Activated CD4-positive, alpha-beta T cell treated with anti-CD3 and anti-CD28 coated beads for 36 hours (primary cell): ENCODE measurements at regions not wholly inside any gene's neighbourhood (a gene's known extent, or its start where the extent isn't known, plus 50 kb on each side); places are given as distances from the start of the nearest gene placed in this dataset.
"Not testable (repeated sequence)": the region's sequence is repeated elsewhere in the genome, so short reads cannot be mapped to it uniquely, and the experiment has no call there.

Experiments
- ATAC-seq: fragments of 200-7000 bp; cut with Tn5 transposase; one replicate; pipeline ENCODE4 v1.10.0; 2021; ENCODE audit warnings: mild to moderate bottlenecking, moderate library complexity
- CTCF ChIA-PET: fragments of 350-600 bp; sonication (Branson Sonifier 250); formaldehyde crosslinking; loops from one replicate; lab custom pipeline; 2021; ENCODE audit warnings: antibody characterized with exemption; lab: Charles Lee
- POLR2A ChIA-PET: fragments of 350-600 bp; sonication (Branson Sonifier 250); formaldehyde crosslinking; loops from one replicate; lab custom pipeline; 2021; ENCODE audit warnings: antibody characterized with exemption, inconsistent platforms; lab: Charles Lee
- DNase-seq: peaks from one replicate; pipeline ENCODE4 v3.0.0-alpha.2; 2020
- H3K27ac Mint-ChIP-seq: one replicate; pipeline ENCODE4 v1.8.0; 2021; ENCODE audit warnings: mixed read lengths
- H3K27me3 Mint-ChIP-seq: one replicate; pipeline ENCODE4 v1.8.0; 2021; ENCODE audit warnings: mixed read lengths
- H3K36me3 Mint-ChIP-seq: one replicate; pipeline ENCODE4 v1.8.0; 2021; ENCODE audit warnings: low read depth, mixed read lengths
- H3K4me1 Mint-ChIP-seq: one replicate; pipeline ENCODE4 v1.8.0; 2021; ENCODE audit warnings: mixed read lengths
- H3K4me3 Mint-ChIP-seq: one replicate; pipeline ENCODE4 v1.8.0; 2021; ENCODE audit warnings: mild to moderate bottlenecking, moderate library complexity, mixed read lengths
- H3K9me3 Mint-ChIP-seq: one replicate; pipeline ENCODE4 v1.8.0; 2021; ENCODE audit warnings: low read depth, mixed read lengths
- intact Hi-C, 2 experiments: fragments of 100-400 bp; cut with DNase I in 1 of 2; cut with micrococcal nuclease in 1 of 2; formaldehyde crosslinking; loops; one replicate each; pipeline versions ENCODE4 v1.14.2 to v1.15.1; 2022 to 2024; cut with DNase I, micrococcal nuclease

- H3K36me3 Mint-ChIP-seq = no peaks in the 10 kb centered on the region
- no peaks in the 10 kb centered on the region for H3K9me3 Mint-ChIP-seq
- ChIA-PET POLR2A (no interaction called here), CTCF (no interaction called here)
- no peak for ATAC-seq
- intact Hi-C loops = no loop called here
- DNase-seq = no peak
- peaks cover 6% of the 10 kb centered on the region for H3K4me1 Mint-ChIP-seq
- H3K27ac Mint-ChIP-seq = no peak overlapping the region
- H3K27me3 Mint-ChIP-seq = peaks cover 3% of the 10 kb centered on the region
- H3K4me3 Mint-ChIP-seq = no peak overlapping the region
Observed at GRCh38 chr12:90828621-90829020, 126.4 kb downstream of the CCER1 start.

GRCh38 chr12:90827567-90827966, 127.4 kb downstream of the CCER1 start:
- no peaks in the 10 kb centered on the region for H3K4me1 Mint-ChIP-seq
- intact Hi-C loops = no loop called here
- no peak overlapping the region for H3K4me3 Mint-ChIP-seq
- no peaks in the 10 kb centered on the region for H3K36me3 Mint-ChIP-seq
- ATAC-seq (no peak), DNase-seq (no peak)
- H3K27me3 Mint-ChIP-seq = peaks cover 3% of the 10 kb centered on the region
- H3K27ac Mint-ChIP-seq = no peak overlapping the region
- POLR2A ChIA-PET = no interaction called here
- CTCF ChIA-PET = interaction anchor here (0.9 kb wide), 1 partner anchor 131 kb away, joined by 3 read pairs; no protein-coding TSS in a partner anchor
- no peaks in the 10 kb centered on the region for H3K9me3 Mint-ChIP-seq

- peaks cover 3% of the 10 kb centered on the region for H3K27me3 Mint-ChIP-seq
- DNase-seq = no peak
- ChIA-PET POLR2A (no interaction called here), CTCF (no interaction called here)
- H3K36me3 Mint-ChIP-seq = no peaks in the 10 kb centered on the region
- H3K9me3 Mint-ChIP-seq = no peaks in the 10 kb centered on the region
- ATAC-seq = no peak
- intact Hi-C loops = no loop called here
- no peaks in the 10 kb centered on the region for H3K4me1 Mint-ChIP-seq
- H3K4me3 Mint-ChIP-seq = no peak overlapping the region
- no peak overlapping the region for H3K27ac Mint-ChIP-seq
Observed at GRCh38 chr12:90826036-90826435, 128.9 kb downstream of the CCER1 start.

GRCh38 chr12:90823859-90824258, 131.1 kb downstream of the CCER1 start:
- ATAC-seq (no peak), DNase-seq (no peak)
- Mint-ChIP-seq H3K4me1 (no peaks in the 10 kb centered on the region), H3K9me3 (no peaks in the 10 kb centered on the region), H3K27ac (no peak overlapping the region), H3K4me3 (no peak overlapping the region), H3K36me3 (no peaks in the 10 kb centered on the region), H3K27me3 (no peaks in the 10 kb centered on the region)
- ChIA-PET CTCF (no interaction called here), POLR2A (no interaction called here)
- intact Hi-C loops = no loop called here

GRCh38 chr12:90819709-90820108, 135.3 kb downstream of the CCER1 start:
- intact Hi-C loops = no loop called here
- Mint-ChIP-seq H3K9me3 (no peaks in the 10 kb centered on the region), H3K27ac (no peak overlapping the region), H3K36me3 (no peaks in the 10 kb centered on the region), H3K27me3 (no peaks in the 10 kb centered on the region), H3K4me3 (no peak overlapping the region), H3K4me1 (no peaks in the 10 kb centered on the region)
- no peak for DNase-seq
- ChIA-PET POLR2A (no interaction called here), CTCF (interaction anchor here (0.6 kb wide), 1 partner anchor 249 kb away, joined by 3 read pairs; no protein-coding TSS in a partner anchor)
- no peak for ATAC-seq

GRCh38 chr12:90816353-90817089, 138.5 kb downstream of the CCER1 start:
- H3K4me1 Mint-ChIP-seq = no peaks in the 10 kb centered on the region

GRCh38 chr12:90809940-90810339, 145.0 kb downstream of the CCER1 start:
- no peaks in the 10 kb centered on the region for H3K9me3 Mint-ChIP-seq
- no peak for DNase-seq

More at GRCh38 chr12:90816353-90817089, 138.5 kb downstream of the CCER1 start:
- ATAC-seq (no peak), DNase-seq (no peak)
- ChIA-PET POLR2A (no interaction called here), CTCF (interaction anchor here (1.4 kb wide), 1 partner anchor 52 kb away, joined by 4 read pairs; no protein-coding TSS in a partner anchor)
- intact Hi-C loops = no loop called here
- Mint-ChIP-seq H3K36me3 (no peaks in the 10 kb centered on the region), H3K4me3 (no peak overlapping the region), H3K27ac (no peak overlapping the region), H3K9me3 (no peaks in the 10 kb centered on the region), H3K27me3 (no peaks in the 10 kb centered on the region)

GRCh38 chr12:90808568-90808967, 146.4 kb downstream of the CCER1 start:
- H3K9me3 Mint-ChIP-seq = no peaks in the 10 kb centered on the region

More at GRCh38 chr12:90809940-90810339, 145.0 kb downstream of the CCER1 start:
- ATAC-seq = no peak
- ChIA-PET POLR2A (no interaction called here), CTCF (no interaction called here)
- no peaks in the 10 kb centered on the region for H3K4me1 Mint-ChIP-seq
- intact Hi-C loops = no loop called here
- H3K4me3 Mint-ChIP-seq = no peak overlapping the region
- no peak overlapping the region for H3K27ac Mint-ChIP-seq
- no peaks in the 10 kb centered on the region for H3K36me3 Mint-ChIP-seq
- no peaks in the 10 kb centered on the region for H3K27me3 Mint-ChIP-seq

GRCh38 chr12:90802727-90803126, 152.2 kb downstream of the CCER1 start:
- ATAC-seq = no peak
- Mint-ChIP-seq H3K4me1 (no peaks in the 10 kb centered on the region), H3K36me3 (no peaks in the 10 kb centered on the region), H3K27me3 (no peaks in the 10 kb centered on the region), H3K9me3 (no peaks in the 10 kb centered on the region), H3K27ac (no peak overlapping the region), H3K4me3 (no peak overlapping the region)
- DNase-seq = no peak
- ChIA-PET POLR2A (no interaction called here), CTCF (no interaction called here)
- intact Hi-C loops = no loop called here

More at GRCh38 chr12:90808568-90808967, 146.4 kb downstream of the CCER1 start:
- Mint-ChIP-seq H3K4me1 (no peaks in the 10 kb centered on the region), H3K4me3 (no peak overlapping the region), H3K36me3 (no peaks in the 10 kb centered on the region), H3K27ac (no peak overlapping the region), H3K27me3 (no peaks in the 10 kb centered on the region)
- no peak for ATAC-seq
- DNase-seq = no peak
- ChIA-PET POLR2A (no interaction called here), CTCF (no interaction called here)
- intact Hi-C loops = no loop called here

GRCh38 chr12:90801776-90802175, 153.2 kb downstream of the CCER1 start:
- DNase-seq (no peak), ATAC-seq (no peak)
- no peak overlapping the region for H3K4me3 Mint-ChIP-seq
- CTCF ChIA-PET = no interaction called here
- no peaks in the 10 kb centered on the region for H3K27me3 Mint-ChIP-seq
- no peaks in the 10 kb centered on the region for H3K9me3 Mint-ChIP-seq
- no peak overlapping the region for H3K27ac Mint-ChIP-seq
- H3K4me1 Mint-ChIP-seq = no peaks in the 10 kb centered on the region
- H3K36me3 Mint-ChIP-seq = no peaks in the 10 kb centered on the region
- POLR2A ChIA-PET = no interaction called here
- intact Hi-C loops = no loop called here

GRCh38 chr12:90794212-90794611, 160.8 kb downstream of the CCER1 start:
- Mint-ChIP-seq H3K27me3 (no peaks in the 10 kb centered on the region), H3K4me3 (no peak overlapping the region), H3K4me1 (no peaks in the 10 kb centered on the region), H3K27ac (no peak overlapping the region), H3K9me3 (no peaks in the 10 kb centered on the region), H3K36me3 (no peaks in the 10 kb centered on the region)
- ATAC-seq (no peak), DNase-seq (no peak)
- intact Hi-C loops = no loop called here
- POLR2A ChIA-PET = no interaction called here
- CTCF ChIA-PET = no interaction called here

GRCh38 chr12:90792718-90793117, 162.3 kb downstream of the CCER1 start:
- not testable (repeated sequence) for H3K27me3 Mint-ChIP-seq

More at GRCh38 chr12:90792718-90793117, 162.3 kb downstream of the CCER1 start:
- H3K9me3 Mint-ChIP-seq, H3K4me3 Mint-ChIP-seq, intact Hi-C loops, DNase-seq, H3K36me3 Mint-ChIP-seq, ATAC-seq, POLR2A ChIA-PET, H3K27ac Mint-ChIP-seq, H3K4me1 Mint-ChIP-seq, CTCF ChIA-PET: not testable (repeated sequence)
